IPS DF 19.7 (cell line): ENCODE measurements at regions not wholly inside any gene's neighbourhood (a gene's known extent, or its start where the extent isn't known, plus 50 kb on each side); places are given as distances from the start of the nearest gene placed in this dataset.
"Not testable (repeated sequence)": the region's sequence is repeated elsewhere in the genome, so short reads cannot be mapped to it uniquely, and the experiment has no call there.

Source experiments
- DNase-seq: peaks from one replicate; pipeline ENCODE4 v3.0.0-alpha.2; 2013; ENCODE audit warnings: low read depth, low spot score

GRCh38 chr11:28903716-28904115 lies 795.5 kb downstream of the METTL15 start:
- DNase-seq: no peak

- no peak for DNase-seq
Measured at GRCh38 chr11:28900427-28900826, 792.2 kb downstream of the METTL15 start.

- DNase-seq: no peak
Measured at GRCh38 chr11:28899706-28900105, 791.5 kb downstream of the METTL15 start.

GRCh38 chr11:28890601-28891040 lies 782.4 kb downstream of the METTL15 start:
- not testable (repeated sequence) for DNase-seq

GRCh38 chr11:28887681-28888080 lies 779.5 kb downstream of the METTL15 start:
- no peak for DNase-seq

GRCh38 chr11:28879869-28880268 lies 771.7 kb downstream of the METTL15 start:
- no peak for DNase-seq

- DNase-seq: no peak
Measured at GRCh38 chr11:28878025-28878424, 769.8 kb downstream of the METTL15 start.

GRCh38 chr11:28877340-28877739 lies 769.2 kb downstream of the METTL15 start:
- DNase-seq: no peak

GRCh38 chr11:28874706-28875105 lies 766.5 kb downstream of the METTL15 start:
- DNase-seq: no peak

GRCh38 chr11:28871090-28871489 lies 762.9 kb downstream of the METTL15 start:
- no peak for DNase-seq

GRCh38 chr11:28863422-28863821 lies 755.2 kb downstream of the METTL15 start:
- DNase-seq: no peak

- no peak for DNase-seq
Measured at GRCh38 chr11:28860893-28861292, 752.7 kb downstream of the METTL15 start.

GRCh38 chr11:28858076-28858475 lies 749.9 kb downstream of the METTL15 start:
- DNase-seq: no peak

- no peak for DNase-seq
Measured at GRCh38 chr11:28849053-28849452, 740.9 kb downstream of the METTL15 start.

GRCh38 chr11:28842716-28843115 lies 734.5 kb downstream of the METTL15 start:
- no peak for DNase-seq

- no peak for DNase-seq
Measured at GRCh38 chr11:28838741-28839140, 730.6 kb downstream of the METTL15 start.

GRCh38 chr11:28837599-28837998 lies 729.4 kb downstream of the METTL15 start:
- DNase-seq: no peak

GRCh38 chr11:28836285-28837081 lies 728.3 kb downstream of the METTL15 start:
- no peak for DNase-seq

GRCh38 chr11:28835790-28836189 lies 727.6 kb downstream of the METTL15 start:
- DNase-seq: no peak

- no peak for DNase-seq
Measured at GRCh38 chr11:28835317-28835716, 727.1 kb downstream of the METTL15 start.

GRCh38 chr11:28834877-28835276 lies 726.7 kb downstream of the METTL15 start:
- peak; percentile 23 for DNase-seq

GRCh38 chr11:28833670-28834069 lies 725.5 kb downstream of the METTL15 start:
- peak; percentile 17 for DNase-seq

- no peak for DNase-seq
Measured at GRCh38 chr11:28833169-28833568, 725.0 kb downstream of the METTL15 start.

- no peak for DNase-seq
Measured at GRCh38 chr11:28826807-28827206, 718.6 kb downstream of the METTL15 start.
